Renal pelvis (tissue), 1 donor: ENCODE measurements at regions not wholly inside any gene's neighbourhood (a gene's known extent, or its start where the extent isn't known, plus 50 kb on each side); places are given as distances from the start of the nearest gene placed in this dataset.
"Not testable (repeated sequence)": the region's sequence is repeated elsewhere in the genome, so short reads cannot be mapped to it uniquely, and the experiment has no call there.

Source experiments
- DNase-seq: peaks from one replicate; pipeline ENCODE4 v3.0.0-alpha.2; 2013

DNA sequence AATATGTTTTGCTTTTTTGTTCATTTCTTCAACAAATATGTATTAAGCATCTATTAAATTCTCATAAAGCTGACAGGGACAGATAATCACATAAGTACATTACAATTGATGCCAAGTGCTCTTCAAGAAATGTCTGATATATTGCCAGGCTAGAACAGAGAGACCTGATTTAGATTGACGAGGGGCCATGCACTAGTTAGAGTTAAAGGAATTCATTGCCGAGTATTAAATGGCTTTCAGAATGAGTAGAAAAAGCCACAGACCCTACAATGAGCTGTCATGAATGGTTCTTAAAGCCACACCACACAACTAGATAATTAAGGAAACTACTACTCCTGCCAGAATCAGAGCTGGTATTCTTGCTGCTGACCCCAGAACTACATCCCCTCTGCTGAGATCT is 250.2 kb upstream of the MME start:
- DNase-seq, result no peak

DNA sequence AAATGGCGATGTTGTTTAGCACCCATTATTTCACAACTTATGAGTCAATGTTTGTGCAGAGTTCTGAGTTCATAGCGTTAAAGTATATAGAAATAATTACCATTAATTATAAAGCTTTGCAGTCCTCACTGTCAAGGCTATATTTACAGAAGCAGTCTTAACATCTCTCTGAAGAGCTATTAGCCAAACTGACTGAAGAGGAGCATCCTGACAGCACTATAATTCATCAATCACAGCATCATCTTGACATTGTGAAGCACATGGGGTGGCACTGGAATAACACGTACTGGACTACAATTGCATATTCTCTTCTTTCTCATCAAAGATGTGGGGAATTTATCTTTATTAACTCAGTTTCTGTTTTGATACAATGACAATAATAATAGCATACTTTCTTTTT is 260.6 kb upstream of the MME start:
- no peak for DNase-seq

DNA sequence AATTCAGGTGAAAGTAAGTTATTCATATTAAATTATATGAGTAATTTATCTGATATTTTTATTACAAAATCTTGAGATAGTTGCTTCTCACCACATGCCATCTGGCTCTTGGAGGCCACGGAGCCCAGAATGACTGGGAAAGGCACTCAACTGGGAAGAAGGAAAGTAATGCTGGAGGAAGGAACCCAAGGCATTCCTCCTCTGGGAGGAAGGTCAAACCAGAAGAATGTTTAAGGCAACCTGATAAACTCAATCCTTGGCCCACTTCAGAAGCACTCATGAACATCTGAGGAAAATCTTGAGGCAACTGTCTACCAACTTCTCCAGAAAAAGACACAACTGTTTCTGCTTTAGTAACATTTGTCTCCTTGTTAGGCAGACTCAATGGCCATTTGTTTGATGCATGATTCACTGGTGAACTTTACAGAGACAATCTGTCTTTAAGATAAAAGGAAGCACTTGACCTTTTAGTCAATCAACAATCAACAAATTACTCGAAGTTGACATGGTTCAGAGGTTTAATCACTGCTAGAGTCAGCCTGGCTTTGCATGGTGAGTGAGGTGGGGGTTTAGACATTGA is 261.4 kb upstream of the MME start:
- DNase-seq, result no peak

DNA sequence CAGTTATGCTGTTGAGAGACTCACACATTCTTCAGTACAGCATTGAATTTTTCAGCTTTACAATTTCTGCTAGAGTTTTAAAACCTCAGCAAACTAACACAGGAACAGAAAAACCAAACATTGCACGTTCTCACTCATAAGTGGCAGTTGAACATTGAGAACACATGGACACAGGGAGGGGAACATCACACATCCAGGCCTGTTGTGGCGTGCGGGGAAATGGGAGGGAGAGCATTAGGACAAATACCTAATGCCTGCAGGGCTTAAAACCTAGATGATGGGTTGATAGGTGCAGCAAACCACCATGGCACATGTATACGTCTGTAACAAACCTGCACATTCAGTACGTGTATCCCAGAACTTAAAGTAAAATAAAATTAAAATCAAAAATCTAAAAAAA is 270.1 kb upstream of the MME start:
- not testable (repeated sequence) for DNase-seq

DNA sequence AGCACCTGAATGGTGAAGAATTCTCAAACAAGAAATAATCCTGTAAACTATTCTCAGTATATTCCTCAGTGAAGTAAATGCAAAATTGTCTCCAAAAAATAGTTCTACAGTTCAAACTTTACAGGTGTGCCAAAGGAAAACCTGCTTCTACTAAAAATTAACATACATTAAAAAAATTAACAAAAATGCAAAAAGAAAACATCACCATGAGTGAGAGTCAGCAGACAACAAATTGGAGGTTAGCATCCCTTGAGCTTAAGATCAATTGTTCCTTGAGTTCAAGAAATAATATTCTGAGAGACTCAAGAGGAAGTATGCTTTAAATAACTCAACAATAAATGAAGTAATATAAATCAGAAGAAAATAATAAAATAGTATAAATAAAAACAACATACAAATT is 278.4 kb upstream of the MME start:
- DNase-seq, result no peak

DNA sequence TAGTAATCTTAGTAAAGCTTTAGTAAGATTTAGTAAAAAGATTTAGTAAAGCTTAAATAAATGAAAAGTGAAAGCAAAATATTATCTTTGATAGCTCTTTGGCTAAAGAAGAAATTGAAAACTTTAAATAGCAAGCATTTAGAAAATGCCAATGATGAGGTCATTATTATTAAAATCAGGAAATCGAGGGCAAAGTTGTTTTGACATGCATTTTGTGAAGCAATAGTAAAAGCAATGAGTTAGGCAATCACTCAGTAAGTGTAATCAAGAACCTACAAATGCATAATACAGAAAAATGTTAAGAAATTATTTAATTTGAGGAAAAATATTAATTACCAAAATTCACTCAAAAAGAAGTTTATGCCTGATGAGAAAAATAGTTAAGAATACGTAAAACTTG is 280.3 kb upstream of the MME start:
- no peak for DNase-seq

DNA sequence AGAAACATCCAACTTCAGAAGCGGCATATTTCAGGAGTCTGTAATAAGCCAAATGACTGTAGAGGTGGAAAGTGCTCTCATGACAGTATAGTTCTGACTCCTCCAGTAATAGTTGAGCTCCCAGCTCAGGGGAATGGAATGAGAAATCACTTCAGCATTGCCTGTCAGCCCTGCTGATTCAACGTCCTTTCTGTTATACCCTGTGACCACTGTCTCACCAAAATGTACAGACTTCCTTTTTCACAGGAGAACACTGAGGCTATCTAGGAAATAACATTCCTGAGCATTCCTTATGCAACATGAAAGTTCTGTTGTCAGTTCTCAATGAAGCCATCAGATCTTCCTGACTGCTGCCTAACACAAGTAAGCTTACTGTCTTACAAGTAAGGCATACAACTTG is 284.5 kb upstream of the MME start:
- no peak for DNase-seq

DNA sequence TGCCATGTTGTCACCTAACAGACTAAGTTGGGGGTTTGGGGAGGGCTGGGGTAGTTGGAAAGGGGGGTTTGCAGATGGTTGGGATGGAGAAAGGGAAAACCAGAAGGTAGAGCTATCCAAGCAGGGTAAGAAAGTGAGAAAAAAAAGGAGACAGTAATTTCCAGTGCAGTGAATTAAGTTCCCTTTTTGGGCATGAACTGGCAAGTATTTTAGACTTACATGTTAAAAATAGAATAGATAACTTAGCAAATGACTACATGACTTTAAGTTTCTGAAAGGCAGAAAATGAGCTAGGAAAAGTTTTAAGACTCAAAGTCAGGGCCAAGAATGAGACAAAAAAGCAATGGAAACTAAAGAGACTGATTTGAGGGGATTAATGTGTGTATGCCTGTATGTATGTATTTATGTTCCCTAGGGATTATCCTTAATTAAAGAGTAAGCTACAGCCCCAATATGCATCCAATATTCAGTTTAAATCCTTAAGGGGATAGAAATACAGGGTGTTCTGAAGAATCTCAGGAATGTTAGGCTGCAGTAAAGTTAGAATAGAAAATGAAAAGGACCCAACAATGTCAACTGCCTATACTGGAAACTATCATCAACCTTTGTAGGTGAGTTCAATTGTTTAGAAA is 285.2 kb upstream of the MME start:
- no peak for DNase-seq

DNA sequence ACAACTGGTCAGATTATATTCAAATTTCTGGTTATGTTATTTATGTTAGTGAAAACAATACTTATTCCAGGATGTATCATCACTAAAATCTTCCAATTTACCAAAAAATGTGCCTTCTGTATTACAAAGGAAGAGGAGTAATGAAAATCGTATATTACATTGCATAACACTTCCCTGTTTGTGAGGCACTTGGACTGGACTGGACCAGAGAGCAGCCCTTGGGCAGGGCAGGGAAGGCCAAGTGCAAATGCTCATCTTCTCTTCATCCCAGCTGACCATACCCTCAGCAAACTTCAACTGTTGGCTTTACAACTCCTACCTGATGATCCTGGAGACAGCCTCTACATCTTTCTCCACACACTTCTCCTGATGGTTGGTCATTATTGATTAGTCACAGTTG is 285.7 kb upstream of the MME start:
- DNase-seq, result no peak

DNA sequence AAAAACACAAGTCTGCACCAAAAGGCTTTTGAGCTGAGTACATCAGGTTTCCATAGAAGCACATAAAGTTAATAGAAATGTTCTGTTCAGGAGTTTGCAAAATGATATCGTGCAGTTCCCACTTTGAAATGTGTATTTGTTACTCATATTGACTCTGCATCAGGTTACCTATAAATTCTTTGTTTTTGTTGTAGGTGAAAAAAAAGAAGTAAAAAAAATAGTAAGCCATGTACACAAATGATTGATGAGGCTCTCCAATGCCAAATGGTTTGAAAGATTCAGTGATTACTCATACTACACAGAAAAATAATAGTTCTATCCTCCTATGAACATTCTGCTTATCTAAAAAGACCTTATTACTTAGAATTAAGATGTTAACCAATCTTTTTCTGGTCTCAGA is 287.3 kb upstream of the MME start:
- no peak for DNase-seq

DNA sequence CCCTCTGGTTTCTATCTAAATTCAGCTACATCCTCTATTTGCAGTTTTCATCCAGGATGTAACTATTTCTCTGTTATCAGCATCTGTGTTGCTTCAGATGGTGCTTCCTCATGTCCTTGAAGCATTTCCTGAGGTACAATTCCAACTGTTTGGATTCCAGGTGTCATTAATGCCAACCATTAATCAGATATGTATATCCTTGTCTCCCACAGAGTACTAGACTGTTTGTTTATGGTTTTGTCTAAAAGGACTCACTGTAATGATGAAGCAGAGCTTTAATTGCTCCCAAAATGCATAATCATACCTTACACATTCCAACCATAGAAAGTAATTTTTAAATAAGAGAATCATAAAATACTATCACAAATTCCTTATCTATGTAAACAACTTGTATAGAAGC is 288.5 kb upstream of the MME start:
- DNase-seq, result peak; percentile 9

DNA sequence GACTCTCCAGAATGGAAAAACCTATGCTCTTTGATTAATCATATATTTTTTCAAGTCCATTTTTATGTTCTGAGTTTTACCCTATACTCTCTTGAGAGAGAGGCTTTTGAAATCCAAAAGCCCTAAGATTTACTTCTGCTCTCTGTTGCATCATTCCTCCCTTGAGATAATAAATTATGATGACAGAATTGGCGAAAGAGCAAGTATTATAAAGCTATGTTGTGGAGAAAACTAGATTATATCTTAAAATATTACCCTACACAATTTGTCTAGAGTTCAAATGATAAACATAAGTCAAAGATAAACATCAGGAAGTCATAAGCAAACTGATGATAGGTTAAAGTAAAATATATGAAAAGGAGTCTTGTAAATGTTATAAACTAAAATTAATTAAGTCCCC is 293.4 kb upstream of the MME start:
- DNase-seq, result peak; percentile 35

DNA sequence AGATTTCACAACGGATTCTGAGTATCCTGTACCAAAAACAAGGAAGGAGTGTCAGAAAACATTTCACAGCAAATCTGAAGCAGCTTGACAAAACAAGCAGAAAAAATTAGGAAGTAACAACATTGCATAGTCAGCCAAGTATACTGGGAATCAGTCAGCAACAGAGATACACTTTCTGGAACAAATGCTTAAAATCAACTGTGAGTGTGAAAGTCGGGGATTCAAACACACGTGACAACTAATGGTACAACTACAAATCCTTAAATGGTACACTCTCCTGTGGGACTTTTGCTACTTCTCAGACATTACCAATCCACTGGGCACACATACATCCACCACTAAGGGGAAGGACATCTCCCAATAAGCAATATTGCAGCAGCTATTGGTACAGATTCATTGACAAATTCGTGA is 296.6 kb upstream of the MME start:
- no peak for DNase-seq

DNA sequence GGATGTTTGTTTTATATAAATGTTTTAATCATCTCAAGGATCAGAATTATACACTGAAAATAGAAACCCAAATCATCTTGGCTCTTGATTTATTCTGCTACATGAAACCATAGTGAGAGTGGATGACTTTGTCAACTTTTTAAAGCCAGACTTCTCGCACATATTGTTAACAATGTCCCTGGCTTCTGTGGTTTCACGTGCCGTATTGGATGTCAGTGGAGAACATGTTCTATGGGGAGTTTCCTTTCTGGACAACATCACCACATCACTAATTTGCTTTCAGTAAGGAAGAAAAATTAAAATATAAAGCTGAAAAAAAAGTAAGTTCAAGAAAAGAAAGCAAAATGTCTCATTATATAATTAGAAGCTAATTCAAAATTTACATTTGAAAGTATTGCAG is 297.1 kb upstream of the MME start:
- DNase-seq, result no peak

DNA sequence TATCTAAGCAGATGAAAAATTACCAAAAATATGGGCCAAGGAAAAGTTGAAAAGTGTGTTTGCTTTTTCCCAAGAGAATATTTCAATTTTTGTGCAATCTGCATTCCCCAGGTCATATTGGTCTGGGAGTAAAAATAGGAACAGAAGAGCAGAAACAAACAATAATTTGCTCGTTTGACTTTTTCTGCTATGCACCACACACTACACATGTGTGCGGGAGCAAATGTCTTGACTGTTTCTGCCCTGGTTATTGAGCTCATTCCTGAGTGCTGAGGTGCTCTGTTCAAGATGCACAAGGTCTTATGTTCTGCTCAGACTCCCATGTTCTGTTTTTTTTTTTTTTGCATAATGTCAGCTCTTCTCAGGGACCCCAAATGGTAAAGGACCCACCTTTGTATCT is 298.0 kb upstream of the MME start:
- DNase-seq, result no peak

DNA sequence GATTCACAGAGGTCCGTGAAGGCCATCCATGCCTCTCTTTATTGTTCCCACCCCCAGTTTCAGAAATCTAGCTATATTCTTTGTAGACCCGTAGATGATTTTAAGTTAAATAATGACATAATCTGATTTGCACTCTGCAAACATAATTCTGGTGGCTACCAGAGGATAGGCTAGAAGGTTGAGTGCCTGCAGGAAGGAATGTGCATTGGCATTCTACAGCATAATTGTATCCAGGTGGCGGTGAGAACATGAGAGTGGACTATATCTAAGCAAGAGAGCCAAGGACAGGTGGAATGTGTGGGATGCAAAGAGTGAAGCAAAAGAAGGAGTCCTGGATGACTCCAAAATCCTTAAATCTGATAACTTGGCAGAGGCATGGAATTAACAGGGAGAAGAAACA is 298.5 kb upstream of the MME start:
- DNase-seq, result no peak

DNA sequence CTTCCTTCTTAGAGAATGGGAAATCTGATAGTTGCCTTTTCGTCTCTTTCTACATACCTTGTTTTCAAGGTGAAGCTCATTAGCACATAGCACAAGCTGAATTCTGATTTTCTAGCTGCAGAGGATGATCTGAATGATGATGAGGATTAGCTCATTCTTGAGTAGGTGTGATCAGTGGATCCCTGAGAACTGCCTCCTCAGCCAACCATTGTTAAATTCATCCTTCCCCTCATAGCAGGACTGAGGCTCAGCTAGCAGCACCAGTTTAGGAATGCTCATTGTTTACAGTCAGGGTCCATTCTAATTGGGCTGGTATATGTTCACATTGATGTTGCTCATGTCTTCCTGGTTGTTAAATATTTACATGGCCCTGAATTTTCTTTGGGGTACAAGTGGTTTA is 299.9 kb upstream of the MME start:
- DNase-seq, result no peak

DNA sequence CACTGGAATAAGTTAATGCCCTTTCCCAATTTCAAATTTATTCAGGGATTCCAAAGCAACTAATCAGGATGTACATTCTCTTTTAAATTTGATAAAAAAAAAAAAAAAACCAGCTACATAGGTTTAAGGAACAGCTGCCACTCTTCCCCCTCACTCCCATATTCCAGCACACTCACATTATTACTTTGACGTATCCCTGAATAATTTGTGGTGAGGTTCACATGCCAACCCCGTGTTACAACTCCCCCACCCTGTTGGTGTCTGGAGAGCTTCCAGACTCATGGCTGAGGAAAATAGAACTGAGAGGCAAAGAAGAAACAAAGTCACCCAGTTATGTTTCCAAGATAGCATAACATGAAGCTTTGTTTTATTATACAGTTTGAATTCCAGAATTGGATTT is 300.5 kb upstream of the MME start:
- no peak for DNase-seq

DNA sequence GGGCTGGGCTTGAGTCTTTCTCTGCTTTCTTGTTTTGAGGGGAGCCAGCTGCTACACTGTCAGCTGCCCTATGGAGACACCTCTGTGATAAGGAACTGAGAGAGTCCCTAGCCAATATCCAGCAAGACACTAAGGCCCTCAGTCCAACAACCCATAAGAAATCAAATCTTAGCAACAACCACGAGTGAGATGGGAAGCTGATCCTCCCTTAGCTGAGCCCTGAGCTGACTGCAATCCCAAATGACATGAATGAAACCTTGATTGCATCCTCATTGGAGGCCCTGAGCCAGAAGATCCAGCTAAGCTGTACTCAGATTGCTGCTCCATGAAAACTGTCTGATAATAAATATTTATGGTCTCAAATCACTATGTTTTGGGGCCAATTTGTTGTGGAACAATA is 302.1 kb upstream of the MME start:
- no peak for DNase-seq

DNA sequence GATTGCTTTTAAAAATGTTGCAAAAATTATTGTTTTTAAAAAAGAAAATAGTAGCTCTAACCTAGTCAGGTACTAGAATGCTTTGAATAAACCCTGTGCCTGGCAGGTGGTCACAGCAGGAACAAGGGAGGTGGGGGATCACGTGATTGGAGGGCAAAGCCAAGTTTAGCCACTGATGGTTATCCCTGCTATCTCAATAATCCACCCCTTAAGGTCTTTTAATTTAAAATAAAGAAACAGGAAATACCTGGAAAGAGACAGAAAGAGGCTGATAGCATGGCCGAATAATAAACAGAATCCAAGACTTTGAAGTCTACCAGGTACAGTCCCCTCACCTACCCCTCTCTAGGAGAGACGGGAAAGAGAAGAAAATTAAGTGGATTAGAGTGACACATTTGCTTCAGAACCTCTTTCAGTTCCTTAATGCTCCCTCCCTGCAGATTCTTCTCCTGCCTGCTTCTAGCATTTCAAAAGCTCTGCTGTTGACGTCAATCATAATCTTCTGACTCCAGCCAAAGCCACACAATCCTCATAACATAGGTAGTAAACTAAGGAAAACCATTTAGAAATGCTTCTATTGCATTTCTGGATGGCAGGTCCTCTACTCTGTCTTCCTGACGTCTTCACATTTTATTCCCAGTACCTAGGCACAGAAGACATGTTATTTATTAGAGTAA is 303.4 kb upstream of the MME start:
- no peak for DNase-seq

DNA sequence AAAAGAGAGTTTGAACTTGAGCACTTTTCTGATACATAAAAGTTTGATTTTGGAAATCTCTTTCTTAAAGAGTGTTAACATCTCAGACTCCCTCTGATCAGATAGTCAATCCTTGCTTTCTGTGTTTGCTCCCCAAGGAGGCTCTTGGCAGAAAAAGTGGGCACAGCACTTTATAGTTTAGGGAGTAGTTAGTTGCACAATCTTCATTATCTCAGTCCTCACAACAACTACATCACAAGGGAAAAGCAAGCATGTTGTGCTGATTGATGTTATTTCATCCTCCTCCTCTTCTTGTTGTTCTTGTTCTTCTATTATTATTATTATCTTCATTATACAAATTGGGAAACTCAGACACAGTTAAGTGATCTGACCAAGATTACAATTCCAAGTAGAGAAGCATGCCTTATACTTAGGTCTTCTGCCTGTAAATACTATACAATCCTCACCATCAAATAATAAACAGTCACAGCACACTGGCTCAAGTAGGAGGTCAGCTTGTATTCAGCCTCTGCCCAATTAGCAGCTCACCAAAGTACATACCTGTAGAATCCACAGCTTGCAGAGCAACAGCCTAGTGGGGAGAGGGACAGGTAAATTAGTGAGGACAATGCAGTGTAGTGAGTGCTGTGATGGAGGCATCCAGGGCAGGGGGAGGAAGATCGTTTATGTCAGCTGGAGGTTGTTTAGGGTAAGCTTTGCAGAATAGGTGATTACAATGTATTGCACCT is 304.1 kb upstream of the MME start:
- DNase-seq, result no peak

DNA sequence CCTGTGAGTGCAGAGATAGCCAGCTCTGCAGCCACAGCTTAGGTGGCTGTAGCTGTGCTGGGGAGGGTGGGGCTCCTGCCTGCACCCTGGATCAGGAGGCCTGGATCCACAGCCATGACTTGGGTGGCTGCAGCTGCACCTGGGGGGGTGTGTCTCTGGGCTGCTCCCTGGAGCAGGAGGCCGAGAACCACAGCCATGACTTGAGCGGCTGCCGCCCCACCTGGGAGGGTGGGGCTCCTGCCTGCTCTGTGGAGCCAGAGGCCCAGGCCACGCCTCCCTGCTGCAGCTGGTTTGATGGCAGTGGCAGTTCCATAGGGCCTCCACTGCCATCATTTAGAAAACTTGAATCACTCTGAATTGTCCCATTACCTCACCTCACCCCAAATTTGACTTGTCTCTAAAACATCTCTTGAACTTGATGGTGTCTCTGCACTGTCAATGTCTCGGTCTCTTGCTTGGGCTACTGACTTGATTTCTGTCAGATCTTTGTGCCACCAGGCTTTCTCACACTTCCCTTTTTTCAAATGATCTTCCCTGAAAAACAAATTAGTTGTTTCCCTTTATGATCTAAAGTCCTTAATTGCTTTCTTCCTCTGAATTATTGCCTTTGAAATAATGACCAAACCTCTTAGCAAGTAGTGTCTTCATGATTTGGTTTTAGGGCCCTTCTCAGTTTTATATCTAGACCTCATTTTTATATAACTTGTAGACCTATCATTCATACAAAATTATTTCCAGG is 313.2 kb upstream of the MME start:
- no peak for DNase-seq
